HG03135 (cell line): ENCODE measurements at regions not wholly inside any gene's neighbourhood (a gene's known extent, or its start where the extent isn't known, plus 50 kb on each side); places are given as distances from the start of the nearest gene placed in this dataset.

ENCODE experiments used
- ATAC-seq: cut with Tn5 transposase; IDR thresholded peaks from one replicate; pipeline ENCODE4 v1.9.1; 2021; ENCODE audit warnings: mild to moderate bottlenecking, moderate library complexity; ENCODE audit not compliant: unreplicated experiment

DNA sequence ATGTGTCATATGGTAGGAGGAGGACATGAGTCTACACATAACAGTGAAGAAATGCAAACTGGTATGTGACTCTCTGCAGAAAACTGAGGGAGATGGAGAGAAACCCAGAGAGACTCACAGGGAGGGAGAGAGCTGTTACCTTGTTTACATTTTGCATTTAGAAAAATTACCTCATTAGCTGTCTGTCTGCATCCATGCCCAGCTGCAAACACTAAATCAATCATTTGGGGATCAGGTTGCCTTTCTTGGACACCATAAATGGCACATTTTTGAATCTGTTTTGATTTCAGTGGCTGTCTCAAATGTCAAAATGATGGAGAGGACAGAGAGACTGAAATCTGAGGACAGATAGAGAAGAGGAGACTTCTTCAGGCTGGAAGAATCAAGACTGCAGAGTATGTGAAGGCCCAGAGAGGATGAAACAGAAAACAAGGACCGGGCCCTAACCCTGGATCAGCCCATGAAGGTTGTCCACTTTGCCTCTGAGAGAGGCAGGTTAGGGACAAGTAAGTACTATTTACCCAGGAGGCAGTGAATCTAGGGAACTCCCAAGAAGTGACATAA, 92.2 kb downstream of the UNC5CL start:
- ATAC-seq = no peak

DNA sequence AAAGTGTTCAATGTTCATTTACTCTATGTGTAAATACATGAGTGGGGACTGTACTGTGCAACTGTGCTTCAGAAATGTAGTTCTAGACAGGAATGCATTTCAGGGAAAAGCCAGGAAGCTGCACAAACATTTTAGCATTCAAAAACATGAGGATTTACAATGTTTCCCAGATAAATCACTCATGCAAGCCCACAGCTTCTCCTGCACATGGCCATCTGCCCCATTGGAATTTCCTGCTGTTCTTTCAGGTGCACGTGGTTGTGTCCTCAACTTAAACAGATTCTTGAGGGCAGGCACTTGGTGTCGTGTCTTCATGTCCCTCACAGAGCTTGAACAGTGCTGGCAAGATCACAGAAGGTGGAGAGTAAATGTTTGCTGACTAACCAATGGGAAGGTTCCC, 101.5 kb downstream of the UNC5CL start:
- no peak for ATAC-seq

DNA sequence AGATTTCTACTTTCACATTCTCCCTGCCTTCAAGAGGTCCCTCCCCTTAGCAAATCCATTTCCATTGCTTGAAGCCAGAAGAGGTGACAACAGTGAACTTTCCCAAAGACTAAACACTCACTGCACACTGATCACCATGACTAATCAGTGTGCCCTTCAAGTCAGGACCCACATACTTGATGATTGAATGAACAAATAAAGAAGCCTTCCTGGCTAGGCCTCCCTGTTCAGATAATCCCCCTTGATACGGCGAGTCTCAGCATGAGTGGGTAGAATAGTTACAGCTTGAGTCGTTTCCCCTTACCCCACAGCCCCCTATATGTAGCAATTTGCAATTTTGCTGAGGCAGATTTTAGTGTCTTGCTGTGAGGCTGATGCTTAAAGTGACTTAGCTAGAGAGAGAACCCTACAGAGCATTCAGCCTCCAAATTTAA, 102.2 kb downstream of the UNC5CL start:
- ATAC-seq = no peak

DNA sequence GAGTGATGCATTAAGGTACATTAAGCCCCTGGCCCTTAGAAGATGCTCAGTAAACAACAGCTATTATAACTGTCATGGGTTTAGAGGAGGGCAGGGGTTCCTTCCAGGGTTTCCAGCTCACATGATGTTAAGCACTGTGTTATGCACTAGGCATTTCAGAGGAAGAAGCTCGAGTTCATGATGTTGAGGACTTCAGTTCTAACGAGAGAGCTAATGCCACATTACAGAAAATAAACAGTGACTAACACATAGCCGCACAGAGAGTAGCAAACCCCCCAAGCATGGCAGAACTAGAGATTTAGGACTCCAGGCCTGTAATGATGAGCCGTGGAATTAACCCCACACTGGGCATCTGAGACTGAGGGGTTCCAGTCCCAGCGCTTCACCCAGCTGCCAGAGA, 105.2 kb downstream of the UNC5CL start:
- ATAC-seq = no peak

DNA sequence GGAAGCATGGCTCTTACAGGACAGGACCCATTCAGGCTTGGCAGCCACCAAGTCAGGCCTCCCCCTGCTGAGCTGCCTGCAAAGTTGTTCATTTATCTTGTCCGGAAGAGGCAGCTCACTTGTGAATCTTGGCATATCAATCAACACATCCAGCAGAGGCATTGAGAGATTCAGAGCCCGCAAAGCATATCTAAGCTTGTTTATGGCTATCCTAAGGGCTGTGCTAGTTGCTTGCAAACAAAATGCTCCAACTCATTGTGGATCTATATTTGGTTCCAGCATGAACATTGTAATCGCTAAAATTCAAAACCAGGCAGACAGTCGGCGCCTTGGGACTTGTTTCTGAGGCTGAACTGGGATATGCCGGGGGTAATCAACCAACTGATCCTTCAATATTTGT, 106.1 kb downstream of the UNC5CL start:
- ATAC-seq = no peak

DNA sequence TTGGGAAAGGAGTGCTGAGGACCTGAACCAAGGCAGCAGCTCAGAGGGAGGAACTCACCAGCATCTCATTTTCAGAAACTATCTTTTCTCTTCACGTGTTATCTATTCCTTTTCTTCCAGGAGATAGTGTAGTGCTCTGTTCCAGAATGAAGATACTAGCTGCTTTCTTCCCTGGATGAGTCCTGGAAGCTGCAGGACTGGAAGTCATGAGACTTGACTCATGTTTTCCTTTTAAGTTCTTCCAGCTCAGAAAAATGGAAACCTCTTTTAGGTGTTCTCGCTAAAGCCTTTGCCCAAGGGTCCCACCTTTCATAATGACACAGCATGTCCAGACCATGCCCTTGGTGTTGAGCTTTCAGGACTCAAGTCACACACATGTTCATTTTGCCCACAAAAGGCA, 106.7 kb downstream of the UNC5CL start:
- ATAC-seq = no peak

DNA sequence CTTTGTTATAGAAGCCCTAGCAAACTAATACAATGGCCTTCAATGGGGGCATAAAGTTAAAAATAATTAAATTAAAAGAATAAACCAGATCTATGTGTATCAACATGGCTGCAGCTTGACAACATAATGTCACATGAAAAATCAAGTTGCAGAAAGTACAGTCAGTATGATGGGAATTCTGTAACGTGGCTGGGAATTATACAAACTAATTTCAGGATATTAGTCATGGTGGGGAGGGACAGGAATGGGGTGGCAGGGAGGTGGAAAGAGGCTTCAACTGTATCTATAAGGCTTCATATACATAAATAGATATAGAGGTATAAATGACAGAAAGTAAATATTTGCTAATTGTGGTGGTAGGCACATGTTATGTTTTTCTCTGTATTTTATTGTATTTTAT, 107.1 kb downstream of the UNC5CL start:
- ATAC-seq = no peak

DNA sequence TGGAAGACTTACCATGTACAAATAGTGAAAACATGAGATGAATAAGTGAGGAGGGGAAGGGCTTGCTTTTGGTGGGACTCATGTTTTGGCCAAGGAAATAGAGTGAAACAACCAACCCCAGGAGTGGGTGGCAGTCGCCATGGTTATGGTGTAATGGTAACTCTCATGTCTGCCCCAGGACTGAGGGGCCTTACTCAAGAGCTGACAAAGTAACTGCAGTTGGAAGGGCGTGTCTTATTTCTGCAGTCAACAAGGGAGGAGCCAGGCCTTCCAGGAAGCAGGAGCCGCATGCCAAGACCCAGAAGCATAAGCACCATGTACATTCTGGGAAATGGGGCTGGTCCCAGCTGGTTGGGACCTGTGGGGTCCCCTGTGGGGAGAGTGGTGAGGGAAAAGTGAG, 108.5 kb downstream of the UNC5CL start:
- ATAC-seq = no peak

DNA sequence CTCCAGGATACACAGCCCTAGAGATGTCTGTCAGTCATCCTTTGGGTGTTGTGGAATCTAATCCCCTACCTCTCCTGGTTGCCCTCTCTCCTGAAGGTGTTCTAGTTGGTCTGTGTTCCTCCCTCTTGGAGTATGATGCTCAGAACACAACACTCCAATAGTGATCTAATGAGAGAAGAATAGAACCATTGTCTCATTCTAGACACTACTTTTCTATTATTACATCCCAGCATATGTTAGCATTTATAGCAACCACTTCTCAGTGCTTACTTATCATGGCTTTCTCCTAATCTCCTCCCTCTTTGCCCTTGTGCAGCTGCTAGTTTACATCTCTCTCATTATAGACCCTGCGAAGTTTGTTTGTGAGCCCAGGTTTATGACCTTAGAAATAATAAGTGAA, 109.0 kb downstream of the UNC5CL start:
- no peak for ATAC-seq

DNA sequence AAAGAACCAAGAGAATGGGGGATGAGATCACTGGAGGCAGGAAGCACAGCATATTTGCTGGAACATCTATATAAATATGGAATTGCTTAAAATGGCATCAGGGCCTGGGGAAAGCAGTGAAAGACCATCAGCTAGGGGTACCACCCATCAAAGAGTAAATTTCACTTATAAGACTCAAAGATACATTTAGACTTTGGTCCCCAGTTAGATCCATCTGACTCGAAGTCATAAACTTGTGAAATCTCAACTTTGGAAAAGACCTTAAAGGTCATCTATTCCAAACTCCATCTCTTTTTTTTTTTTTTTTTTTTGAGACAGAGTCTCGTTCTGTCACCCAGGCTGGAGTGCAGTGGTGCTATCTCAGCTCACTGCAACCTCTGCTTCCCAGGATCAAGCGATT, 109.8 kb downstream of the UNC5CL start:
- no peak for ATAC-seq

DNA sequence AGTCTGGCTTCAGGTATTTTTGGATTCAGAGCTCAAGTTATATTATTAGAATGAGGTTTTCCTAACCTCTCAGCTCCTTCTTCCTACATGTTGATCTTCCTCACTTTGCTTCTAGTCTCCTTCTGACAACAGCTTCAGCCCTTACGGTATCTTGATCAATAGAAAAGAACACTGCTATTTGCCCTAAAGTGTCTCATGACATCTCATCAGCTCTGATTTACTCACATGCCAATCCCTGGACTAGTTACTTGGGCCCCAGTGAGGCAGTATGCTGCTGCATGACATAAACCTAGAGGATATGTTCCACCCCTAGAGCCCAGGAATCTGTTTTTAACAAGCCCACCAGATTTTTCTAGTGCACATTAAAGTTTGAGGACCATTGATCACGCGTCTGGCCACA, 110.3 kb downstream of the UNC5CL start:
- ATAC-seq = no peak

DNA sequence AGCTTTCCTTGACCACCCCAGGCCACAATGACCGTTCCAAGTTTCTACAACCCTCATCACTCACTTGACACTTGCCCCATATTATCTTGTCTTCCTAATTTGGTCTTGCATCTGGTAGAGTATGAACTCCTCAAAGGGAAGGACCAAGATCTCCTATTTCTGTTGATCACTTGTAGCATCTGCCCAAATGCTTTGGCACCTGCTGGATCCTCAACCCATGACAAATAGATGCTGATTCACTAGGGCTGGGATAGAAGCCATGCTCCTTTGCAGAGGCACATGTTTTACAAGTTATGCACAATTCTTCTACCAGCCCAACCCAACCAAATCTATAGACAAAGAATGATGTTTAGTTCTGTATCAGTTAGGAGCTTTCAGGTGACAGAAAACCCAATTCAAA, 110.7 kb downstream of the UNC5CL start:
- no peak for ATAC-seq

DNA sequence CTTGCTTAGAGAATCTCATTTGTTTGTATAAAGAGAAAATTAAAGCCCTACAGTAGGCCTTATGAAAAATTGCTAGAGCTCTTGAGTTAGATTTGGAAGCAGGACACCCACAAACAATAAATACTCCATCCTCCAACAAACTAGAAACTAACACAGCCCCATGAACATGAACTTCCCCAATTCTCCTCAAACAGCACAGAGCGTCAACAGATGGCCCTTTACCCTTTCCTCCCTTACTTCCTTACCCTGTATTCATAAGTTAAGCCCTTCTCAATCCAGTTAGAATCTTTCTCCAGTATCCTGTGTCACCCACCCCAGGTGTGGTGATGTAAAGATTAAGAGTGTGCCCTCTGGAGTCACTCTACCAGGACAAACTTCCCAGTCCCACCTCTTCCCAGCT, 113.7 kb downstream of the UNC5CL start:
- no peak for ATAC-seq

DNA sequence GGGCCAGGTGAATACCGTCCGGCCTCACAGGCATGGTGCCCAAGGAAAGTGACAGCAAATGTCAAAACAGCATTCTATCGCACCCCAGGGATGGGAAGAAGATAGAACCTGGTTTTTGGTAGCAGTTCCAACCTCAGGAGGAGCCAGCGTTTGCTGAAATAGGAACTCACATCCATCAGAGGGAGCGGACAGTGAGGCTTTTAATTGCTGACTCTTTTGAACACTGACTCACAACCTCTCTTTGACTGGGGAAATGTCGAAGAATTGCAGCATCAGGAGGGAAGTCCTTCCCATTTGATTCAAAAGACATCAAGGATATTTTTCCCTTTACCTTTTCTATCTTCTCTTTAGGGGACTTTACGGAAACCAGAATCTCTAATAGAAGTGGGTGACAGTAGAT, 114.2 kb downstream of the UNC5CL start:
- no peak for ATAC-seq

DNA sequence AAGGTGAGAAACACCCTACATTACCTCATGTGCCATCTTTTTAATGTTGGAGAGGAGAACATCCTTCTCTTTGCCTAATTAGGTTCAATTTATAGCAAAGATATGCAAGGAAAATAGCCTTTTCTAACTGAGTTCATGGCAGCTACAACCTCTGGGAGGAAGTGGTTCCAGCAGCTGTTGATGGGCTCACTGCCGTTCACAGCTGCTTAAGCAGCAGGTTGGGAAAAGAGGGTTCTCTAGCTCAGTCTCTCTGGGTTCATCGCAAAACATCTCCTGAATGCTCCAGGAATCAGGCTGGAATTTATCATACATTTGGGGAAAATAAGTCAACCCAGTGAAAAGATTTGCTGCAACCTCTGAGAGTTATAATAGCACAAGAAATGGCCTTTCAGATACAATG, 115.1 kb downstream of the UNC5CL start:
- no peak for ATAC-seq

DNA sequence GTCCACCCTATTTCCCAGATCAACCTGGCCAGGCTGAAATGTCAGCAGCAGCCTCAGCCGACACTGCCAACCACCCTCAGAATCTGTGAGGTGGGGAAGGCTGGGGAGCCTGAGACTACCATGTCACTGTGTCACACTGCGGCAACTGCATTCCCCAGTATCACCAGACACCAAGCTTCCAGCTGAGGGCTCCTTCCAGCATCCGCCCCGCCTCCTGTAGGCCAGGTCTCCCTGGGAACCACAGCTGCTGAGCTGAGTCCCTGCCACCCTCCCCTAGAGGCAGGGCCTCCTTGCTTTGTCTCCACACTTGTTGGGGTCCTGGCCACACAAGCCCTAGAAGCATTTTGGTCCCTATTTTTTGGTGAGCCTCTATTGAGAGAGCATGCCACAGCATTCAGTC, 115.7 kb downstream of the UNC5CL start:
- no peak for ATAC-seq

DNA sequence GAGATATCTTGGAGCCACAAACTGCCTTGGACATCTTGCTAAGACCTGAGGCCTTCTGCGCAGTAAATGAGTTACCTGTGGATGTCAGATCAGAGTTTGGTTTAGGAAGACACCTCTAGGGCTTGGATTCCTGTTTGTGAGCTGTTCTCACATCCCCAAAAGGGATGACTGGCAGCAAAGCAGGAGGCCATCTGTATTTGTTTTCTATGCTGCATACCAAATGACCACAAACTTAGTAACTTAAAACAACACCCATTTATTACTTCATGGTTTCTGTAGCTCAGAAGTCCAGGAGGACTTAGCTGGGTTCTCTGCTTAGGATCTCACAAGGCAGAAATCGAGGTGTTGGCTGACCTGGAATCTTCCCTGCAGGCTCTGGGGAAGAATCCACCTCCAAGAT, 116.7 kb downstream of the UNC5CL start:
- ATAC-seq = no peak

DNA sequence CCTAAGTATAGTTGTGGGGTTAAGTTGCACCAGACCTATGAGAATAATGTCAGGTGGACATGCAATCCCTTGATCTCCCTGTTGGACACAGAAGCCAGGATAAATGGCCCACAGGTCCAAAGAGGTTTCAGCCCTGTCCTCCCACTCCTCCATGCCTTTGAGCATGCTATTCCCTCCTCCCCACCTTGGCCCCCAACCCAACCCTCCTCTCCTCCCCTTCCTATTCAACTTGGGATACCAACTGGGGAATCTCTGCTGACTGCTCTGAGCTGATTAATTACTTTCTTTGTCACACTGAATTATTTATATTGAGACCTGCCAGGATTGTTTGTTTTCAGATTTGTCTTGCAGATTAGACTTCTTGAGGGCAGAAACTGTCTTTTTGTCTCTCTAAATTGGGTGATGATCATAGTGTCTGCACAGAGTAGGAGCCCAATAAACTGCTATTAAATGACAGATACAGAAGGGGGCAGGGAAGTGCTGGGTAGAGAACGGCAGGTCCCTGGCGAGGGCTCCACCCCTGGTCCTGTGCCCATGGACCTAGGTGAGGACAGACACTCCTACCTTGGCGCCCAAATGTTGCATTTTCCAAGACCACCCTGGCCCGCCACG, 120.9 kb downstream of the UNC5CL start:
- ATAC-seq = no peak

DNA sequence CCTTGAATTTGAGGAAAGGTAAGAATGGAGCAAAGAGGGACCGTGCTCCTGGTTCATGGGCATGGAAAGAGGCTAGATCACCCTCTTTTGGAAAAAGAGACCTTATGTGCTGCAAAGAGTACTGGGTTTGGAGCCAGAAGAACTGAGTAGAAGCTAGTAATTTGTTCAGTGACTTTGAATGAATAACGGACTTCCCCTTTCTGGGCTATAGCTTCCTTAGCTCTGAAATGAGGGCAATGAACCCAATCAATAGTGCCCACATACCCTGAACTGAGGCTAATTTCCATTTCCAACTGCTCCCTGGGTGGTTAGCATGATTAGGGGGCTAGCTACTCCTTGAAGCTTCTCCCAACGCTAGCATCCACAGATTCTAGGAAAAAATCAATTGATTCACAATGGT, 121.4 kb downstream of the UNC5CL start:
- no peak for ATAC-seq

DNA sequence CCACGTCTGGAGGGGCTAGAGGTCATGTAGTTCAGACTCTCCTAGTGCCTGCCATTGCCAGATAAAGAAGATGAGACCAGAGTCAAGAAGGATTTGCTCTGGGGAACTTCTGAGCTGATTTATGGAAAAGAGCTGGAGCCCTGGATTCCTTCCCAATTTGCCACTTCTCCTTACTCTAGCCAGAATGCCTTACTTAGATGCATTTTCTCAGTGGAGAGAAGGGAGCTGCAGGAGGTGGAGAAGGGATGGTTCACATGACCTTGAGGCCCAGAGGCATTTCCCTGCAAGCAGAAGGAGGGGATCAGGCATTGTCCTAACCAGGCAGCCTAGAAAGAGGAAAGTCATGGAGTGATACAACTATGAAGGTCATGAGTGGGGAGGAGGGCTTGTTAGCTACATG, 122.2 kb downstream of the UNC5CL start:
- ATAC-seq = no peak

DNA sequence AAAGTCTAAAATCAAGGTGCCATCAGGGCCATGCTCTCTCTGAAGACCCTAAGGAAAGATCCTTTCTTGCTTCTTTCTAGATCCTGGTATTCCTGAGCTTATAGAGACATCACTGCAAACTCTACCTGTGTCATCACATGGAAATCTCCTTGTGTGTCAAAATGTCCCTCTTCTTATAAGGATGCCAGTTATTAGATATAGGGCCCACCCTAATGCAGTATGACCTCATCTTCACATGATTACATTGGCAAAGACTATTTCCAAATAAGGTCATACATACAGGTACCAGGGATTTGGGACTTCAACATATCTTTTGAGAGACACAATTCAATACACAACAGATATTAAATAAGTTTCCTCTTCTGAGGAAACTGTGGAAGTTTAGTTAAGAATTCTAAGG, 123.9 kb downstream of the UNC5CL start:
- ATAC-seq = no peak

DNA sequence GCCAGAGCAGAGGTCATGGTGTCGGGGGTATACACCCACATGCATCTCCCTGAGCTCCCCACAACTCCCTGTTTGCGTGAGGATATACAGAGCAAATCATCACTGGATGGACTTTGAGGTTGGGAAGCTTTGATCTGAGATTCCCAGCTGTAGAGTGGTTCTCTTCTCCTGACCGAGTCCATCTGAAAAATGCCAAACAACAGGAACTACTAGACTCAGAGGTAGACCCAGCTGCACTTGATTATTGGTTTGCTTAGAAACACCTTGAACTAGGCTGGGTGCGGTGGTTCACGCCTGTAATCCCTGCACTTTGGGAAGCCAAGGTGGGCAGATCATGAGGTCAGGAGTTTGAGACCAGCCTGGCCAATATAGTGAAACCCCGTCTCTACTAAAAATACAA, 125.0 kb downstream of the UNC5CL start:
- no peak for ATAC-seq
